Renal pelvis (tissue), 1 donor: ENCODE measurements at regions not wholly inside any gene's neighbourhood (a gene's known extent, or its start where the extent isn't known, plus 50 kb on each side); places are given as distances from the start of the nearest gene placed in this dataset.
A peak's percentile ranks its signal among the peaks of the same experiment; 100 is the strongest.

ENCODE experiments used
- DNase-seq: peaks from one replicate; pipeline ENCODE4 v3.0.0-alpha.2; 2013

DNA sequence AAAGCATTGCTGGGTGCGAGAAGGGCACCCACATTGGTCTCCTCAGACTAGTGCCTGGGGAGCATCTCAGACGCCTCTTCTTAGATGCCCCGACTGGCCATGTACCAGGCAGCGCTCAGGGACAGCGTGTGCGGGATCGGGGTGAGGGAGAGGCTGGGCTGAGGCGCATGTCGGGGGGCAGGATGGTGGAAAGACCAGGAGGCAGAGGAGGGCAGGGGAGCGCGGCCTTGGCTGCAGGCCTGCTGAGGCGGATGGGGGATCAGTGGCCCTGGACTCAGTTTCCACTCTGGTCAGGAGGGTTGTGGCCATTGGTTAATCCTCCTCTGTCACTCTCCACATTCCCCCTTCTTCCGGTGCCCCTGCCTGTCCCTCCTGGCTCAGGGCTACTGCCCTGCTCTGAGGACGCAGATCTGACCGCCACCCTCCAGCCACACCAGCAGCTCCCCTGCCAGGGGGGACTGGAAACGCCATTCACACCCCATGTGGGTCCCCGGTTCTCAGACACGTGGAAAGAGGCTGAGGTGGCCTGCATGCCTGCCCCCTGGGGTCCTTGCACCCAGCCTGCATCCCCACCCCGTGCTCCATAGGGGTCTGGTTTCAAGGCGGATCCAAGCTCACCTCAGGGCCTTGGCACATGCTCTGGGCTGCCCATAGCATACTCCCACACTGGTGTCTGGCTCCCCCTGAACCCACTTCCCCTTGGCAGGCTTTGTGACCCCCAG lies 105.9 kb downstream of the CPZ start:
- no peak for DNase-seq

DNA sequence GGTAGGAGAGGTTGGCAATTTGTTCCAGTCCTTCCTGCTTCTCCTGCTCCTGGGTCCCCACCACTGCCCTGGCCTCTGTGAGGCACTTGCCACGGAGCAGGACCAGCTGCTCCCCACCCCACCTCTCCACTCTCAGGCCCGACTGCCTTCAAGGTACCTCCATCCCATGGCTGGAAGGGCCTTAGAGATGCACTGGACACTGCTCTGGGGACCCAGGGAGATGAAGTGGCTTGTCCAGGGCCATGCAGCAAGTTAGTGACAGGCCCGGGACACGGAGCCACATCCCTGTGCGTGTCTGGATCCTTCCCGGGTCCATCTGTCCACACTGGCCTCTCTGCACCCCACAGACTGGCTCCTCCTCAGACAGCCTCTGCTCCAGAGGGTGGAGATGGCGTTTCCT lies 105.3 kb downstream of the CPZ start:
- DNase-seq = no peak

- no peak for DNase-seq
Observed at GRCh38 chr4:8696369-8697127, 104.0 kb downstream of the CPZ start.

GRCh38 chr4:8695237-8696219 lies 103.0 kb downstream of the CPZ start:
- no peak for DNase-seq

GRCh38 chr4:8694651-8695151 lies 102.1 kb downstream of the CPZ start:
- no peak for DNase-seq

GRCh38 chr4:8694226-8694625 lies 101.7 kb downstream of the CPZ start:
- DNase-seq = no peak

DNA sequence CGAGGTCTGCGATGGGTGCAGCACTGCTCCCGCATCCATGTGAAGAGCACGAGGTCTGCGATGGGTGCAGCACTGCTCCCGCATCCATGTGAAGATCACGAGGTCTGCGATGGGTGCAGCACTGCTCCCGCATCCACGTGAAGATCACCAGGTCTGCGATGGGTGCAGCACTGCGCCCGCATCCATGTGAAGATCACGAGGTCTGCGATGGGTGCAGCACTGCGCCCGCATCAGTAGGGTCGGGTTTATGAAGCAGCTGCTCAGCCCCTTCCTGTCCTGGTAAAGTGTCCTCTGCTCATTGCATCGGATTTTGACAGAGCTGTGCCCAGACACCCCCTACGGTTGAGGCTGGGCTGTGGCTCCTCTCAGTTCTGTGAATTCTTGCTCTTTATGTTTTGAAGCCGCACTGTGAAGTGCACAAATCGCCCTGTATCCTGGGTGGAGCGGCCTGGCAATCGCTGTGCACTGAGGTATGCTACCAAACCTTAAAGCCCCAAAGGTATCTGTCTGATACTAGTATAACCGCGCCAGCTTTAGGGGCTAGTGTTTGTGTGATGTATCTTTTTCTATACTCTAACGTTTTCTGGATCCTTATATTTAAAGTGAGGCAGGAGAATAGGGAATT lies 98.7 kb downstream of the CPZ start:
- DNase-seq = no peak

- DNase-seq = no peak
Observed at GRCh38 chr4:8690216-8691150, 97.9 kb downstream of the CPZ start.

DNA sequence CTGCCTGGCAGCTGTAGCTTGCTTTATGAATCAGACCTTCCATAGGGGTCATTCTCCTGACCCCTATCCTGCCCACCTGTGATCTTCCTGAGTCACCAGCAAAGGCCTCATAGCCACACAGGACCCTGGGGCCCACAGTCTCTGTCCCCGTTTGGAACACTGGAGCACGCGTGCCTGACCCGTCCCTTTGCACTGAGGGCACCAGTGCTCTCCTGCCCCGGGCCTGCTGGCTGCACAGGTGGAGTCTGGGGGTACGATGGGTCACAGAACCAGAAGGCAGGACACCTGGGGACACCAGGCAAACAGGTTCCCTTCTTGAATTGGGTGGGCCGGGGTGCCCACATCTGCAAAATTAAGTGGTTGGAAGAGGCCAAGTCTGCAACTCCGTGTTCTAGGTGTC lies 97.2 kb downstream of the CPZ start:
- no peak for DNase-seq

DNA sequence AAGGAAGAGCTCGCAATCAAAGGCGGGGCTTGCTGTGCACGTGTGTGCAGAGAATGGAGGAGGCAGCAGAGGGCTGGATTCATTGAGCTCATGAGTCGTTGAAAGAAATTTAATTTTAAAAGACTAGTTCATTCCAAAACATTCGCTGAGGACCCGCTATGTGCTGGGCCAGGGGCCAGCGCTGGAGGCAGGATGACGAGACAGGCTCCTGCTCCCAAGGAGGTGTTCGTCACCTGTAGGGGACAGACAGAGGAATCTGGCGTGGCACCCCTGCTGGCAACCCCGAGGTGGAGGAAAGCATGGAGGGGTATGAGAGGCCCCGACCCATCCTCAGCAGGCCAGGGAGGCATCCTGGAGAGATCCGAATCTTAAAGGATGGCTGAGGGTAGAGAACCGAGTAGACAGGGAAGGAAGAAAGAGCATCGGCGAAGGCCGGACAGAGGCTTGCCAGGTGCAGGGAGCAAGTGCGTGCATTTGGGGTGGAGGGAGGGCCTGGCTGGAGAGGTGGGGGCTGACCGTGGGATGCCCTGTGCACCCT lies 96.4 kb downstream of the CPZ start:
- DNase-seq = no peak

DNA sequence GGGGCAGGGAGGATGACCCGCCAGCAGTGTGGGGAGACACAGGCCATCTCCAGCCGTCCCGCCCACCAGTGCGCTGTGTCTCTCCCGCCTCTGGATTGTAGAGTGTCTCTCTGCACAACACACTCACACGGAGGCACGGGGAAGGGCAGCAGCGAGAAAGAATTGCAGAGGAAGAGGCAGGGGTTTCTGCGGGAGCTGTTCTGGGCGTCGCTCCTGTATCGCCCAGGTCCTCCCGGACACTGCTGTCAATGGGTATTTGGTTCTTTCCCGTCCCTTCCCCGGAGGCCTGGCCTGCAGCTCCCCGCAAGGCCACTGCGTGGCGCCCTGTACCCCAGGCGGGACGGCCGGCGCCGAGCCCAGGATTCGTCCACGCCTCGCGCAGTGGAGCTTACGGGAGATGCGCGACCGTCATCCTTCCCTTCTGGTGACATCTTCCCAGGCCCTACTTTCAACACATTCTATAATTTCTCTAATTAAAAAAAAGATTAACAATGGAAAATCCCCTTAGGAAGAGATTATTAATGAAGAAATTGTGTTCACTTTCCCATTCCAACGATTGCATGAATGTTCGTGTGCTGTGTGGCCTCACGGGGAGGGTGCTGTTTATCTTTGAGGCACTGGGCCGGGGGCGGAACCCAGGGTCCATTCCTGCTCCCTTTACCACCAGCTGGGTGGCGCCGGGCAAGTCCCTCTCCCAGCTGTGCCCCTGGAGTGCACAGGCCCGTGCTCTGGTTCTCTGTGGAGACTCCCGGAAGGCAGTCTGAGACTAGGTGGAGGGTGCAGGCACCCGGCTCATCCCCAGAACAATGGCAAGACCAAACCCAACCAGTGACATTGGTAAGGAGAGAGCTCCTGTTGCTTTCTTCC lies 95.7 kb downstream of the CPZ start:
- peak; percentile 21 for DNase-seq

DNA sequence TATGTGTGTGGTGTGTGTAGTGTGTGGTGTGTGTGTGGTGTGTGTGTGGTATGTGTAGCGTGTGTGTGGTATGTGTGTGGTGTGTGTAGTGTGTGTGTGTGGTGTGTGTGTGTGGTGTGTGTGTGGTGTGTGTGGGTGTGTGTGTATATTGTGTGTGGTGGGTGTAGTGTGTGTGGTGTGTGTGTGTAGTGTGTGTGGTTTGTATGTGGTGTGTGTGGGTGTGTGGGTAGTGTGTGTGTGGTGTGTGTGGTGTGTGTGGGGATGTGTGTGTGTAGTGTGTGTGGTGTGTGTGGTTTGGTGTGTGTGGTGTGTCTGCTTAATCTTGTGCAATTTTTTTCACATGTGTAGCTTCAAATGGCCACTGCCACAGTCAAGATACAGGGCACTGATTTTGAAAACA lies 94.5 kb downstream of the CPZ start:
- no peak for DNase-seq

GRCh38 chr4:8685831-8686230 lies 93.3 kb downstream of the CPZ start:
- no peak for DNase-seq

- DNase-seq = no peak
Observed at GRCh38 chr4:8683462-8683861, 90.9 kb downstream of the CPZ start.

- DNase-seq = no peak
Observed at GRCh38 chr4:8682725-8683124, 90.2 kb downstream of the CPZ start.

- no peak for DNase-seq
Observed at GRCh38 chr4:8682296-8682695, 89.7 kb downstream of the CPZ start.

GRCh38 chr4:8681391-8681790 lies 88.8 kb downstream of the CPZ start:
- no peak for DNase-seq

DNA sequence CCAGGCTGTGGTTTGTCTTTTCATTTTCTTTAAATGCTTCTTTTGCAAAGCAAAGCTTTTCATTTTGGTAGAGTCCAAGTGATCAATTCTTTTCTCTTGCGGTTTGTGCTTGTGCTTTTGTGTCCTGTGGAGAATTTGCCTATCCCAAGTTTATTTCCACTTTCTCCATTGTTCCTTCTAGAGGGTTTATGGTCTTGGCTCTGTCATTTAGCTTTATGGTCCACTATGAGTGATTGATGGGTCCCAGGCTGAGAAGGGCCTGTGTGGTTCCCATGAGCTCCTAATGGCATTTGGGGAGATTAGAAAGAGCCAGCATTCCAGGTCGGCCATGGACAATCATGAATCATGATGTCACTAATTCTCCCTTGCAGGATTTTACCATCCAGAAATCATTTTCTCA lies 86.5 kb downstream of the CPZ start:
- DNase-seq = no peak

DNA sequence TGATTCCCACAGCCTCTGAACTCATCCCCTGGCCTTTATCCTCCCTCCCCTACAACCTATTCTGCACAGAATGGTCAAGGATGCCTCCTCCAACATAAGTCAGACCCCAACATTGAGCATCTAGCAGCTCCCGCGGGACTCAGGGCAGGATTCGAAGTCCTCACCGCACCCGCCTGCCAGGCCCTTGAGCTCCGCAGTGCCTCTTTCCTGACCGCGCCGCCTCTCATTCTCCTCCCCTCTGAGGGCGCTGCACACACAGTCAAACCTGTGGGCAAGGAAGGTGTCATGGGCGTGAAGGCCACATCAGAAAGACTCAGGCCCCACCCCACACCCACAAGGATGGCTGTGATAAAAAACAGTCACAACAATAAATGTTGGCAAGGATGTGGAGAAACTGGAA lies 84.1 kb downstream of the CPZ start:
- no peak for DNase-seq
